Globus pallidus (tissue), 1 donor: ENCODE measurements at regions not wholly inside any gene's neighbourhood (a gene's known extent, or its start where the extent isn't known, plus 50 kb on each side); places are given as distances from the start of the nearest gene placed in this dataset.
"Not testable (repeated sequence)": the region's sequence is repeated elsewhere in the genome, so short reads cannot be mapped to it uniquely, and the experiment has no call there.

Experiments
- DNase-seq: peaks from one replicate; pipeline ENCODE4 v3.0.0-alpha.2; 2015; ENCODE audit warnings: low spot score

DNA sequence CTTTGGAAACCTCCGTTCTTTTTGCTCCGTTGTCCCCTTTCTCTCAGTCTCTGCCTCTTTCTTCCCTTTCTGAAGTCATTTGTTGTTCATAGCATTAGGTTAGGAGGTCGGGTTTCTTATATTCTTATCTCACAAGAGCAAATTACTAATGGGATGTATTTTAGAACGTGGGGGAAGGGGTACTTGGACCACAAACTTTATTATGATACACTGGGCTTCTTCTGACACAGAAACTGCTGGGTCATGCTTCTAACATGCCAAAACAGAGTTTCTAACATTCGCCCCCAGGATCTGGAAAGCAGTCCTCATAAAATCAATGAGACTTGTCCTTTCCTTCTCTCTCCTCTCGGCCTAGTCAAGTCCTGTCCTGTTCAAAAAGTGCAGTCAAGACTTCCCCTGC, 334.4 kb downstream of the GADD45G start:
- DNase-seq, result no peak

DNA sequence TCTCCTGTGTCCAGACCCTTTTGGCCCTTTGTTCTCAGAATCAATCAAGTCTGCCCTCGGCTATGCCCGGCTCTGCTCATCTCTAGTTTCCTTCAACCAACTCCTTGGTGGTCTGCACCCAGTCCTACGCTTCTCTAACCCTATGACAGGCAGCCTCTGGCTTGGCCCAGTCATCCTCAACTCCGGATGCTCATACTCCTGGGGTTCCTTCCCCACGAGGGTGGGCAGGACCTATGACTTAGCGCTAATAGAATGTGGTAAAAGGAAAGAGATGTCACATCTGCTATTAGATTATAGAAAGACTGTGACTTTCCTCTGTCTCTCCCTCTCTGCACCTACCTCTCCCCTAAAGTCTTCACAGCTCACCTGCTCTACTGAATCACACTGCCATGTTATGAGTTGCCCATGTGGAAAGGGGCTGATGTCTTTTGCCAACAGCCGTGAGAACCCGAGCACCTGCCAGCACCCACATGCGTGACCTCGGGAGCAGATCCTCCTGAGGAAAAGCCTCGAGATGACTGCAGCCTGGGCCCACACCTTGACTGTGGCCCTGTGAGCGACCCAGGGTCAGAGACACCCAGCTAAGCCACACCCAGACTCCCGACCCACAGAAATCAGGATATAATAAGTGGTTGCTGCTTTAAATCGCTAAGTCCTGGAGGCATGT, 334.9 kb downstream of the GADD45G start:
- DNase-seq, result no peak

DNA sequence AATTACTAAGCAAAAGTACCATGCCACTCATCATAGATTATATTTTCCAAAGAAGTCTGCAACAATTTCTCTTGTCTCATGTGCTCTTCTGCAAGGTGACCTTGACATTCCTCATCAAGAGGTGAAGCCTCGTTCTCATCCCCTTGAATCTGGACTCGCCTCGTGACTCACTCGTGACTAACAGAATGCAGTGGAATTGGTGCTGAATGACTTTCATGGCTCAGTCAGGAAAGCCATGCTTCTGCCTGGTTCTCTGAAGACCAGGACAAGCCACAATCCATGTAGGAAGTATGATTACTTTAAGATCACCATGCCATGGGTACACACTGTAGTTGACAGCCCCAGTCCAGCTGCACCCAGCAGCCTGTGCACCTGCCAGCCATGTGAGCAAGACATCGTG, 335.8 kb downstream of the GADD45G start:
- no peak for DNase-seq

DNA sequence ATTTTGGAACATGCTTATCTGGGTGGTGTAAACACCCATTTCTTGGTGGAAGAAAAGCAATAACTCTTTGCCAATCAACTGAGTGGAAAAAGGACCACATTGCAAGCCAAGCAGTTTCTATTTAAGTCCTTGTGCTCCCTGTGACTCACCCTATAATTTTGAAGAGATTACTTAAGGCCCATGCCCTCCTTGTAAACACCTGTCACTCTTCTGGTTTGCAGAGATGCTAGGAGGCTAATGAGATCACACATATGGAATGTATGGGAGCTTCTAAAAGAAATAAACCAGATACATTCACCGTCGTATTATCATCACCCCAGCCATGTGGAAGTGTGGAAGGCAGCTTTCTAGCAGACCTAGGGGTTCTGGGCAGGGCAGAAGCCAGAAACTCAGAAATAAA, 337.1 kb downstream of the GADD45G start:
- DNase-seq, result no peak

DNA sequence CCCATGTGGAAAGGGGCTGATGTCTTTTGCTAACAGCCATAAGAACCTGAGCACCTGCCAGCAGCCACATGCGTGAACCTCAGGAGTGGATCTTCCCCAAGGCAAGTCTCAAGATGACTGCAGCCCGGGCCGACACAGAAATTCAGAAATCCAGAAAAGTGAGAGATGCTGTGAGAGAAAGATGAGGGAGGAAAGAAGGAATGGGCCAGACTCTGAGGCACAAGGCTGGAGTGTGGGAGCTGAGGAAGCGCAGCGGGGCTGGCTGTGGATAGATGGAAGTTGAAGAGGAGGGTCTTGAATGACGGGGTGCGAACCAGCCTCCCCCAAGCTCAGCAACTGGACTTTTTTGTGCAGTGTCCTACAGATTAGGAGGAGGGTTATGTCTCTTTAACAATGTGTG, 337.8 kb downstream of the GADD45G start:
- no peak for DNase-seq

DNA sequence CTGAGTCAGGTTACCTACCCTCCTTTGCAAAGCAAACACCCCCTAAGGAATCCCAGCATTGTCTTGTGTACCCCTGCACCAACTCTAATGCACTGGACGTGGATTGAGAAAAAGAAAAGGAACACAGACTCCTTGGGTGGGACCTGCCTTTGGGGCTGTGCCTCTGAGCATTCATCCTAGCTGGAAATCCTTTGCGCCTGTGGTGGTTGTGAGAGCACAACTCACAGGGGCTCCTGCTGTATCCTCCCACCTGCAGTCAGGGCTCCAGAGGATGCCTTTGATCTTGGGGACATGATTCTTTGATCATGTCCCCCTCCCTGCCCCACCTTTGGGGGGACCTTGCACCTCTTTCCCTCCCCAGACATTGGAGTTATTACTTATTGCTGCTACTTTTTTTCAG, 338.5 kb downstream of the GADD45G start:
- DNase-seq, result no peak

DNA sequence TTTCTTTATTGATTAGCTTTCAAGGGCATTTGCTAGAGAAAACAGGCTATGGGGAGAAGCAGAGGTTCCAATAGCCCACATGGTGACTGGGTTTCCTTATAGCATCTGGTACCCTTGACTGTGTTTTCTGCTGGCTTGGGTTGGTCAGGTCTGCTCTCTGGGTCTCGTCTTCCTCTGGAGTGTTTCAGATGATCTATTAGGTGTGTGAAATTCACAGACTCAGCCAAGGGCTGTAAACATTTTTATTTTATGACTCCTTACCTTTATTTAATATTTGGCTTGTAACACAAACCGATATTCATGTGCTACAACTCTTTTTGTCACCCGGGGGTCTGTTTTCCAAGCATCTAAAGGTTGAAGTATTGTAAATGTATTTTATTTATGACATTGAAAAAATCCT, 338.9 kb downstream of the GADD45G start:
- DNase-seq, result no peak

DNA sequence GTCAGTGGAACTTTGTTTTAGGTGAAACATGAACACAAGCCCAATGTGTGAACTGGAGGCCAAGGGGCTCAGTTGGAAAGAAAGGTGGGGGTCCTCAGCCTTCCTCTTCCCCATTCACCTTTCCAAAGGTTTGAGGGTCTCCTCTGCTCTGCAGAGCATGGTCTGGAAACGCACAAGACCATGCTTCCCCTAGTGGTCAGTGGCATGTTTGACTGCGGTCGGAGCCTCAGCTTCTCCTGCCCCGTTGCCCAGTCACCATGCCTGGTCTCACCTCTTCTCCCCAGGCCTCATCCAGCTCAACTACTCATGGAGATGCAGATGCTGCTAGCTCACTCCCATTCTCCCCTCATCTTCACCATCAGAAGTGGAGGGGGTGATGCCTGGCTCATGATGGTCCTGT, 340.3 kb downstream of the GADD45G start:
- no peak for DNase-seq

DNA sequence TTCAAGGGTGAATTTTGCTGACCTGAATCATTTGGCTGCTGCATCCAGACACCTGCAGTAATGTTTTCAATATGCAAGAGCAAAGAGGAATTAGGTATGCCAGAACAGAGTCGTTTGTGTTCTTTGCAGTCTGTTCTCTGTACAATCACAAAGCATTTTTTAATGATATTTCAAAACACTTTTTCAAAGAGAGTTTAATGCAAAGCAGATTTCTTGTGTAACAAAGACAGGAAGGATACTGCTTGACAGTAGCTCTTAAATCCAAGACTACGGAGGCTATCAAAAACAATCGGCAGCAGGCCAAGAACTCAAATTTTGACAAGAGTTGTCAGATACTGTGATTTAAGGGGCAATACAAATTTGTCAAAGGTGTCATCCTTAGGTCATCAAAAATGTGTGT, 341.9 kb downstream of the GADD45G start:
- DNase-seq, result no peak

DNA sequence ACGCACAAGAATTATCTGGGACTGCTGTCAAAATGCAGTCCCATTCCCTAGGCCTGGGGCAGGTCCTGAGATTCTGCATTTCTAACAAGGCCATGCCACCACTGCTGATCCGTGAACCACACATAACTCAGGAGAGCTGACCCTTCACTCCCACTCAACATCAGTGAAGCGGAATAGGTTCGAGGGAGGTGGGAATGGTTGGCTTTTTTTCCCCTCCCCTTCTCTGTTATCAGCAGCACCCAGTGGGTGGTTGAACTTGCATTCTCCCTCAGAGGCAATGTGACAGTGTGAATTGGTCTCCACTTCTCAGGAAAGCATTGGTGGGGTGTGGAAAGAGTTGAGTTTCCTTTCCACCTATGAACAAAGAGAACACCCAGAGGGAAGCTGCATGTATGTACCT, 344.3 kb downstream of the GADD45G start:
- no peak for DNase-seq

DNA sequence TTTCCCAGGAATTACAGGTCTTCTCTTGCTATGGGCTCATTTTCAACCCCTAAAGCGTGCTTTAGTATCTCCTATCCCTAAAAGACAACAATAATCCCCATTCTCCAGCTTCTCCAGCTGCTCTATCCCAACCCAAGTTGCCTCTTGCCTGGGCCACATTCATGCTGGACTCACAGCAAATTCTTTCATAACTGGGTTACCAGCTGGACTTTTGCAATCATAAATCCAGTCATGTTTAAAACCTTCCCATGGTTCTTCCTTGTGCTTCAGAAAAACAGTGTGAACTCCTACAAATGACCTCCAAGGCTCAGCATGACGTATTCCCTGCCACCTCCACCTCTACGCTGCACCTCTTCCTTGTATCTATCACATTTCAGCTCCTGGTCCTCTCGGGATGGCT, 346.9 kb downstream of the GADD45G start:
- no peak for DNase-seq

DNA sequence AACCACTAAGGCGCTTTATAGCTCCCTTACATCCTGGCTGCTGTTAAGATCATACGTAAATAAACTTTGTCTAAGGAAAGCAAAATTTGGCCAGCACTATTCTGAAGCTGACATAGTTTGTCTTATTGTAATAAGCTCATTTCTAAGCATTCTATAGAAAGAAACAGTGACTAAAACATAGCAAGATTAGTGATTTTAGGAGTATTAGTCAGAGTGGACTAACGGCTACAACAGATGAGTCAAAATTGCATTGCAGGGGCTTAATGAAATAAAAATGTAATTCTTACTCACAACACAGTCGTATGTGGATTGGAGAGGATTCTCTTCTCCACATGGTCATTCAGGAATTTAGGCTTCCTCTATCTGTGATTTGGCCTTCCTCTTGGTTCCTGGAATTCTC, 347.6 kb downstream of the GADD45G start:
- DNase-seq, result no peak

DNA sequence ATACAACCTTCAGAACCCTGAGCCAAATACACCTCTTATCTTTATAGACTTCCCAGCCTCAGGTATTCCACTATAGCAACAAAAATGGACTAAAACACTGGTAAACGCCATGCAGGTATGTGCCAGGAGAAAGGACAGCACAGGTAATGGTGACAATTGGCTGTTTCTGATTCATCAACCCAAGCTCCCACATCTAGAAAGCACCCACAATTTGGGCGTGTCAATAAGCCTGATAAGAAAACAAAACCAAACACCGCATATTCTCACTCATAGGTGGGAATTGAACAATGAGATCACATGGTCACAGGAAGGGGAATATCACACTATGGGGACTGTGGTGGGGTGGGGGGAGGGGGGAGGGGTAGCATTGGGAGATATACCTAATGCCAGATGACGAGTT, 348.5 kb downstream of the GADD45G start:
- DNase-seq, result not testable (repeated sequence)

DNA sequence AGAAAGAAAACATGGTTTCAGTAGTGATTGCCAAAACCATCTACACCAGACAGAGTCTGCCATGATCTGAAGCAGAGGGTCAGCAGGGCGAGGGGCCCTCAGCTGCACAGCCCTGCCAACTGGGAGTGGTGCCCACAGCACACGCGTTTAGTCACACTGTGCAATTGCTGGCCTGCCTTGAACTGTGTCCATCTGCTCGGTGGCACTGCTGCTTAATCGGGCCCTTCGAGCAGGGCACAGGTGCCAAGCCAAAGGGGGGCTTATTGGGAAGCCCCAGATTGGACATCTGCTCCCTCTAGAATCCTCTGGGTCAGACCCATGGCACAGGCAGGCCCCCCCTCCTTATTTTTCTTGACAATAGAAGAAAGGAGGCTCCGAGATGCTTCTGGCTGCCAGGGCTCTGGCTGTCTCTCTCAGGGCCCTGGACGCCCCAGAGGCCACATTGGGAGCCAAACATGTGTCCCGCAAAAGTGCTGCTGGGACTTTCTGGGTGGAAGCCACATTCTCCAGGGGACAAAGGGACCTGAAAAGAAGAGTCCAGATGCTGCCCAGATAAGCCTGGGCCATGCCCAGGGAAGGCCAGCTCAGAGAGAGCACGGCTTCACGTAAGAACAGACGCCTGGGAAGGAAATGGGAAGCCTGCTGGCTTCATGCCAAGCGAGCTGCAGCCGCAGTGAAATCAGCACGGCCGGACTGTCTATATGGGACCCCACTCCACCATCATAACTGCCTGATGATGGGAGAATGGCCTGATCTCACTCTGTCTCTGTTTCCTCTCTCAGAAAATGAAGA, 349.2 kb downstream of the GADD45G start:
- DNase-seq, result peak; percentile 5

DNA sequence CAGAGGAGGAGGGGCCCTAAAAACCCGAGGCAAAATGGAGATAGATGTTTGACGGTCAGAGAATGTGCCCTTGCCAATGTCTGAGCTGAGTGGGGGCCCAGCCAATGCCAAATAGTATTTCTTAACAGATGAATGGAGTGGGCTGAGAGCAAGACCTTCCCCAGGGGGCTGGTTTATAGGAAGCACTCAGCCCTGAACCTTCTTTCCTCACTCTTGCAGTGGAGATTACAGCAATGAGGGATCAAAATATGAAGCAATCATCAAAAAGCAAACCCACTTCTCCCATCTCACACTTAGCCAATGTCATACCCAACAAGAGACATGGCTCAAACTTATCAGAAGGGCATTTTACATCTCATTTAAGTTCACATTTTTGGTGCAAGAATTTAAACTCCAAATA, 350.3 kb downstream of the GADD45G start:
- DNase-seq, result no peak

DNA sequence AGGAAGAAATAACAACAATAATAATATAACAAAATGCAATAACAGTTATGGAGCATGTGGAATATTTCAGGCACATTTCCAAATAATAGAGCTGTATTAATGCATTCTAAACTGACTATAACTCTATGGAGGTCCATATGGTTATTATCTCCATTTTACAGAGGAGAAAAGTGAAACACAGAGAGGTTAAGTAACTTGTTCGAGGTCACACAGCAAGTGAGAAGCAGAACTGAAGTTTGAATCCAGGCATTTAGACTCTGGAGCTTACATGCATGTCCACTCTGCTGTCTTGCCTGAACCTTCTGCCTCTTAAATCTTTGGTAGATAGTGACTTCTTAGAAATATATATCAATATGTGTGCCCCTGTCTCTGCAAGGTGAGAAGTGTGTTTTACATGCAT, 350.8 kb downstream of the GADD45G start:
- no peak for DNase-seq

DNA sequence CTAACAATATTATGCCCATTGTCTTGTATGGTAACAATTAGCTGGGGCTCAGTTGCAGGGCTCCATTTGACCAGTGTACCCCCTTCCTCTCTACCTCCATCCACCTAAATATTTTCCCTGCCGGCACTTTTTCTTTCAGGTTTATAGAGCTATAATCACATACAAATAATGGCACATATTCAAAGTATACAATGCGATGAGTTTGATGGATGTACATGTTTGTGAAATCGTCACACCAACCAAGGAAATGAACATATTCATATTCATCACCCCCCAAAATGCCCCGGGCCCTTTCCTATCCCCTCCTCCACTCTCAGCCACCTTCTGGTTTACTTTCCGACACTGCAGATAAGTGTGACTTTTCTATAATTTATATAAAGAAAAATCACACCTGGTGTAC, 351.5 kb downstream of the GADD45G start:
- DNase-seq, result no peak

DNA sequence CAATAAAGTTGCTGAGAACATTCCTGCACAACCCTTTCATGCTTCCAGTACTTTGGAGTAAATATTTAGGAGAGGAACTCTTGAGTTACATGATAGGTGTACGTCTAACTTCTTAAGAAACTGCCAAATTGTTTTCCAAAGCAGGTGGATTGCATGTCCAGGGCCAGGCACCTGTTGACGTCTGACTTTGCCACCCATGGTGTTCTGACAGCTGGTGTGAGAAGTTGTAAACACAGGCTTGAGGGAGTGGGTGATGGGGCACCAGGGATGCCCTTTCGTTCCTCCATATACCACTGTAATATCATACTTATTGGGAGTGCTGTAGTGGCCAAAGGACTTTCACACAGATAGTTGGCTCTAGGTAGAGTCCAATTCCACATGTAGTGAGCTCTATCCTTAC, 352.1 kb downstream of the GADD45G start:
- no peak for DNase-seq

DNA sequence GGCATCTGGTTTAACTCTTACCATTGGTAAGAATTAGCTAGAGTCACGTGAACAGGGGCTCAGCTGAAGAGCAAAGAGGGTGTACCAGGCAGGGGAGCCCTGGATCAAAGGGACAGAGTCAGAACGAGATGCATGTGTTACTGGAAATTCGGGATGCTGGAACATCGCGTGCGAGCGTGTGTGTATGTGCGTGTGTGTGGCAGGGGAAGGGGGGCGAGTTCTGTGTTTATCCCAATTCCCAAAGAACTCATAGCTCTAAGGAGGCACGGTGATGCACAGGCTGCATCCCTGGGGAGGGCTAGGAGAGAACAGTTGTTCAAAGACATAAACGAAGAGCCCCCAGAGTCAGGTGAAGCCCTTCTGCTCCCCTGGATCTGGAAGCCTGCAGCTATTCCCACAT, 353.3 kb downstream of the GADD45G start:
- DNase-seq, result no peak

DNA sequence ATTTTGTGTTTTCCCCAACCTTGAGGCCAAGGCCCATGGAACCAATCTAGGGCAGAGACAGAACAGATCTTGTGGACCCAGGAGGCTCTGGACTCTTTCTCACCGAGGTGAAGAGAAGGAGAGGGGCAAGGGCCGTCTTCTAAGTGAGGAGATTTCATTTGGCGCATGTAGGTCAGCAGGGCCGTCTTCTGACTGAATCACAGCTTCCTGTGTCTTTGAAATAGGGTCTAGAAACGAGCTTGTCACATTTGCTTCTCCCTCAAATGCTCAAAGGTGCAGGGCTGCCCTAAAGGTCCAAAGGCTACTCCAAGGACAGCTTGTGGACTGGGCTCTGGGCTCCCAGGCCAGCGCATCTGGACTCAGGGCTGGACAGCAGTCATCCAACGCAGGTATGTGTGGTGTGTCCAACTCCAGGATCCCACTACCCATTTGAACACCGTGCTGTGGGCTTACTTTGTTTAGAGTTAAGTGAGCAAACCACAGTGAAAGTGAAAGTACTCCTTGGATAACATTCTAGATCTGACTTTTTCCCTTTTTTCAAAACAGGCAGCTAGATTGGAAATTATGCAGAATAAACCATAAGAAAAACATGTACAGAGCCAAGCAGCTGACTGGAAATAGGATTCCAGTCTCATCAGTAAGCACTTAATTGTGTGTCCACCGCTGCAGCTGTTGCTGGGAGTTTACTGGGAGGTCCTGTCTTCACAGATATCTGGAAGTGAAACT, 357.0 kb downstream of the GADD45G start:
- DNase-seq, result no peak

DNA sequence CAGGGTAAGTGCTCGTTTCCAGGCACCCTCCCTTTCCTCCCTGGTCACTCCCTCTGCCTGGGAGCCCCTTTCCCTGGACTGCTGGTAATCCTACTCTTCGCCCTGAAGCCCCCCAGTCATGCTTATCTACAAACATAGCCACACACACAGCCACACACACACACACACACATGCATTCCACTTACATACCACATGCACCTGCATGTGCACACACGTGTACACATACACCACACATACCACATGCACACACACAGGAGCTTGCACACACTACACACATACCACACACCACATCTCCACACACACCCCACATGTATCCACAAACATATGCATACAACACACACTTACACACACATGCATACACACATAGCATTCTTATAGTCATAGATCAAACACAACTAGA, 358.5 kb downstream of the GADD45G start:
- no peak for DNase-seq

DNA sequence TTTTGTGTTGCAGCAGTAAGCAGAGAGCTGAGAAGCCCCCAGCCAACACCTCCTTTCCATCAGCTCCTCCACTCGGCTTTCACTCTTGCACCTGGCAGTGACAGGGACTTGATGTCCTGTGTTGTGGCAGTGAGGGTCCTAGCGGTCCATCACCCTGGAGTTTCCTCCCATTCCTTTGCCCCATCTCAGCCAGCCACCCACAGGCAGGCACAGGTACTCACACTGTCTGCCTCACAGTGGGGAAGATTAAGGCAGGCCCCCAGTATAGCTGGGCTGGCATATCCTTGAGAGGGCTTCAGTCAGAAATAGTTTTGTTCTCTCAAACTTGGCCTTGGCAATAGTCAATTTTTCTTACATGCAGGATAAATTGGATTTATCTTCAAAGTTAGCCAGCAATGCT, 362.7 kb downstream of the GADD45G start:
- no peak for DNase-seq

DNA sequence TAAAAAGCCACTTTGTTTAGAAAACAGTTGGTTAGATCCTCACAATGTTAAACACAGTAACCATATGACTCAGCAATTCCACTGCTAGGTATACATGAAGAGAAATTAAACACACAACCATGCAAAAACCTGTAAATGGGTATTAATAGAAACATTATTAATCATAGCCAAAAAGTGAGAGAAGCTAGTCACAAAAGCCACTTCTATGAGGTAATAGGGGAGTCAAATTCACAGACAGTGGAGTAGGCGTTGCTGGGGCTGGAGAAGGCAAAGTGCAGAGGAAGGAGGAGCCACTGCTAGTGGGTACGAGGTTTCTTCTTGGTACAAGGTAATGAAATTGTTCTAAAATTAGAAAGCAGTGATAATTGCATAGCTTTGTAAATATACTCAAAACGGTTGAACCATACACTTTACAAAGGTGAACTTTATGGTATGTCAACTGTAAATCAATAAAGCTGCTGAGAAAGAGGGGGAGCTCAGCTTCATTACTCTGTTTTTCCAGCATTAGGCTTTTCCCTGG, 364.4 kb downstream of the GADD45G start:
- DNase-seq, result no peak
